ENCODE measurements at regions not wholly inside any gene's neighbourhood (a gene's known extent, or its start where the extent isn't known, plus 50 kb on each side); places are given as distances from the start of the nearest gene placed in this dataset.

- Mint-ChIP-seq H3K27ac (ENCODE audit: unreplicated experiment) (no peak overlapping the region), H3K27me3 (ENCODE audit: unreplicated experiment) (peaks cover 44% of the 10 kb centered on the region), H3K4me3 (ENCODE audit: unreplicated experiment) (no peak overlapping the region), H3K36me3 (ENCODE audit: unreplicated experiment) (no peaks in the 10 kb centered on the region), H3K9me3 (ENCODE audit: unreplicated experiment) (no peaks in the 10 kb centered on the region), H3K4me1 (ENCODE audit: unreplicated experiment) (peaks cover 2% of the 10 kb centered on the region)
- no peak for DNase-seq (ENCODE audit: extremely low spot score, unreplicated experiment)
- TF ChIP-seq, protein P1, sequence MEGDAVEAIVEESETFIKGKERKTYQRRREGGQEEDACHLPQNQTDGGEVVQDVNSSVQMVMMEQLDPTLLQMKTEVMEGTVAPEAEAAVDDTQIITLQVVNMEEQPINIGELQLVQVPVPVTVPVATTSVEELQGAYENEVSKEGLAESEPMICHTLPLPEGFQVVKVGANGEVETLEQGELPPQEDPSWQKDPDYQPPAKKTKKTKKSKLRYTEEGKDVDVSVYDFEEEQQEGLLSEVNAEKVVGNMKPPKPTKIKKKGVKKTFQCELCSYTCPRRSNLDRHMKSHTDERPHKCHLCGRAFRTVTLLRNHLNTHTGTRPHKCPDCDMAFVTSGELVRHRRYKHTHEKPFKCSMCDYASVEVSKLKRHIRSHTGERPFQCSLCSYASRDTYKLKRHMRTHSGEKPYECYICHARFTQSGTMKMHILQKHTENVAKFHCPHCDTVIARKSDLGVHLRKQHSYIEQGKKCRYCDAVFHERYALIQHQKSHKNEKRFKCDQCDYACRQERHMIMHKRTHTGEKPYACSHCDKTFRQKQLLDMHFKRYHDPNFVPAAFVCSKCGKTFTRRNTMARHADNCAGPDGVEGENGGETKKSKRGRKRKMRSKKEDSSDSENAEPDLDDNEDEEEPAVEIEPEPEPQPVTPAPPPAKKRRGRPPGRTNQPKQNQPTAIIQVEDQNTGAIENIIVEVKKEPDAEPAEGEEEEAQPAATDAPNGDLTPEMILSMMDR (IDR thresholded peaks at IDR 0.05) = no peak
These were observed 370.9 kb upstream of the PRR16 start for GRCh38 chr5:120093178-120093577.

GRCh38 chr5:120096413-120096812 lies 367.7 kb upstream of the PRR16 start:
- H3K27ac Mint-ChIP-seq (ENCODE audit: unreplicated experiment) = no peak overlapping the region
- no peaks in the 10 kb centered on the region for H3K9me3 Mint-ChIP-seq (ENCODE audit: unreplicated experiment)
- TF ChIP-seq, protein P1 (IDR thresholded peaks at IDR 0.05) = no peak
- no peak overlapping the region for H3K4me3 Mint-ChIP-seq (ENCODE audit: unreplicated experiment)
- H3K36me3 Mint-ChIP-seq (ENCODE audit: unreplicated experiment) = no peaks in the 10 kb centered on the region
- peaks cover 48% of the 10 kb centered on the region for H3K27me3 Mint-ChIP-seq (ENCODE audit: unreplicated experiment)
- peaks cover 2% of the 10 kb centered on the region for H3K4me1 Mint-ChIP-seq (ENCODE audit: unreplicated experiment)
- DNase-seq (ENCODE audit: extremely low spot score, unreplicated experiment) = no peak

DNA sequence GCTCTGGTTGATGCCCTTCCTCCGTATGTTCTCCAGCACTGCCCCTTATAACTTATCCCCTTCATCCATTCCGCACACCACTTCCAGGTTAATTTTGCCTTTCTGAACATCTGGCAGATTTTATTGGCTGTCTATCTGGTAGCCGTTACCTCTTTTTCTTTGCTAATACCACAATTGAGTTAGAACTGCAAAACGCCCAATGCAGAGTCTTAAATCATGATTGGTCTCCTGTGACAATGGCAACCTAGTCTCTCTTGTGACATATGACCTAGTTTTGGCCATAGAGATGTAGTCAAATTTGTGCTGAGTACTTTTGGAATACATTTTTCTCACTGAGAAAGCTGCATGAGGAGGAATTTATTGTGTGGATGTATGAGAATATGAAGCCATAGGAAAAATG lies 365.7 kb upstream of the PRR16 start:
- H3K27me3 Mint-ChIP-seq (ENCODE audit: unreplicated experiment) = peaks cover 54% of the 10 kb centered on the region
- H3K4me1 Mint-ChIP-seq (ENCODE audit: unreplicated experiment) = peaks cover 2% of the 10 kb centered on the region
- TF ChIP-seq, protein P1 (IDR thresholded peaks at IDR 0.05) = no peak

DNA sequence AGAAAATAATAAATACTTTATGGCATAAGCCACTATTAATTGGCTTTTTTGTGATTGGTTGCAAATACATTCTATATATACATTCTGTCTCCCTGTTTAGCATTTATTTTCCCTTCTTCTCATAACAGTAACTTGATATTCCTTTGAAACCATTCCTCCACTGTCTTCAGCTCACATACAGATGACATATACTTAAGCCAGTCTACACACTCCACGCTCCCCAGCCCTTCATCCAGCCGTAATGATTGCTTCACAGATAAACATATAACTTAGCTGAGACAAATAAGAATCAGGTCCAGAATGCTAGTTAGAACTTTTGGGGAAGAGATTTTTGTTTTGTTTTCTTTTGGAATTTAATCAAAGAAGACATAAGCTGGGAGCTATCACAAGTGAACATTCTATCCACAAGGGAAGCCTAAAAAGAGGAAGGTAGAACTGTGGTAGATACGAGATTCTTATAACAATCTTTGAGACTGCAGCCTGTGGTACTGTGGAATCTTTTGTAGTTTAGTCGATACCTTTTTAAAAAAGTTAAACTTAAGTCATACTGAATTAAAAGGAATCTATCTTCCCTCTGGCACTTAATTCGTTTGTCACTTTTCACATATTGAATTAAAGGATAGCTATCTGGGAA lies 365.1 kb upstream of the PRR16 start:
- Mint-ChIP-seq H3K27me3 (ENCODE audit: unreplicated experiment) (peaks cover 53% of the 10 kb centered on the region), H3K4me1 (ENCODE audit: unreplicated experiment) (peaks cover 2% of the 10 kb centered on the region), H3K4me3 (ENCODE audit: unreplicated experiment) (no peak overlapping the region), H3K9me3 (ENCODE audit: unreplicated experiment) (no peaks in the 10 kb centered on the region), H3K36me3 (ENCODE audit: unreplicated experiment) (no peaks in the 10 kb centered on the region), H3K27ac (ENCODE audit: unreplicated experiment) (no peak overlapping the region)
- TF ChIP-seq, protein P1 (IDR thresholded peaks at IDR 0.05) = no peak
- no peak for DNase-seq (ENCODE audit: extremely low spot score, unreplicated experiment)

More for the DNA sequence above, 365.7 kb upstream of the PRR16 start:
- Mint-ChIP-seq H3K27ac (ENCODE audit: unreplicated experiment) (no peak overlapping the region), H3K9me3 (ENCODE audit: unreplicated experiment) (no peaks in the 10 kb centered on the region), H3K36me3 (ENCODE audit: unreplicated experiment) (no peaks in the 10 kb centered on the region), H3K4me3 (ENCODE audit: unreplicated experiment) (no peak overlapping the region)
- no peak for DNase-seq (ENCODE audit: extremely low spot score, unreplicated experiment)

GRCh38 chr5:120101771-120102170 lies 362.3 kb upstream of the PRR16 start:
- Mint-ChIP-seq H3K27me3 (ENCODE audit: unreplicated experiment) (peaks cover 62% of the 10 kb centered on the region), H3K36me3 (ENCODE audit: unreplicated experiment) (no peaks in the 10 kb centered on the region), H3K4me3 (ENCODE audit: unreplicated experiment) (no peak overlapping the region), H3K4me1 (ENCODE audit: unreplicated experiment) (no peaks in the 10 kb centered on the region), H3K9me3 (ENCODE audit: unreplicated experiment) (no peaks in the 10 kb centered on the region), H3K27ac (ENCODE audit: unreplicated experiment) (no peak overlapping the region)
- TF ChIP-seq, protein P1 (IDR thresholded peaks at IDR 0.05) = no peak
- no peak for DNase-seq (ENCODE audit: extremely low spot score, unreplicated experiment)

Measured in osteocyte (in vitro differentiated cells).